Stimulated activated naive CD8-positive, alpha-beta T cell treated with anti-CD3 and anti-CD28 coated beads, Interleukin-15, amount 100 ng/mL, for 72 hours (primary cell): ENCODE measurements at regions not wholly inside any gene's neighbourhood (a gene's known extent, or its start where the extent isn't known, plus 50 kb on each side); places are given as distances from the start of the nearest gene placed in this dataset.

Source experiments
- ATAC-seq: fragments of 150-1000 bp; cut with Tn5 transposase; 2 replicates; pipeline ENCODE4 v1.10.0; 2021; ENCODE audit warnings: mild to moderate bottlenecking, moderate library complexity
- DNase-seq, 2 donors: peaks; one replicate each; pipeline ENCODE4 v3.0.0; 2021 to 2022
- H3K27ac Mint-ChIP-seq, 2 donors: one replicate each; pipeline ENCODE4 v1.8.0; 2022; ENCODE audit warnings: mild to moderate bottlenecking in 2 of 2, mixed read lengths in 2 of 2, moderate library complexity in 2 of 2
- H3K27me3 Mint-ChIP-seq: one replicate; pipeline ENCODE4 v1.8.0; 2022; ENCODE audit warnings: mixed read lengths
- H3K4me1 Mint-ChIP-seq: one replicate; pipeline ENCODE4 v1.8.0; 2022; ENCODE audit warnings: mild to moderate bottlenecking, mixed read lengths
- H3K4me3 Mint-ChIP-seq, 2 donors: one replicate each; pipeline ENCODE4 v1.8.0; 2022; ENCODE audit warnings: mild to moderate bottlenecking in 2 of 2, mixed read lengths in 2 of 2, moderate library complexity in 1 of 2
- H3K9me3 Mint-ChIP-seq, 2 donors: one replicate each; pipeline ENCODE4 v1.8.0; 2022; ENCODE audit warnings: mixed read lengths in 2 of 2

DNA sequence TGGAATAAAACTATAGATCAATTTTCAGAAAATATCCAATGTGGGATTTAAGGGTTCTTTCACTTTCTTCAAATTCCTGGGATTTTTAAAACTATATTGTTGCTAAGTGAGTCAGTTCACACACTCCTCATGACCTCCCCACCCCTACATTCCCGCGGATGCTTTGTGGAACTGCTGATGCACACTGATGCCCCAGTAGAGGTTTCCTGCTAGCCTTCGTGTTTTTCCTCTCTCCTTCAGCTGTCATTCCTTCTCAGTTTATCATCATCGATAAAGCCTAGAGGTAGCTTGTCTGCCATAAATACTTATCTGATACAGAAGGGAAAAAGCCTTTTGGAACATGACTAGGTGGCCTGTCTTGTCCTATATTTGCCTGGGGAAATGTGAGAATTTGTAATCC lies 67.4 kb upstream of the GALNT5 start:
- ATAC-seq (no peak), DNase-seq (no peak)
- no peaks in the 10 kb centered on the region for H3K4me1 Mint-ChIP-seq
- no peak overlapping the region for H3K4me3 Mint-ChIP-seq
- no peaks in the 10 kb centered on the region for H3K9me3 Mint-ChIP-seq
- H3K27me3 Mint-ChIP-seq: peaks cover 8% of the 10 kb centered on the region
- no peak overlapping the region for H3K27ac Mint-ChIP-seq

- Mint-ChIP-seq H3K4me3 (no peak overlapping the region), H3K27me3 (peaks cover 8% of the 10 kb centered on the region), H3K9me3 (no peaks in the 10 kb centered on the region), H3K4me1 (no peaks in the 10 kb centered on the region), H3K27ac (no peak overlapping the region)
- ATAC-seq: no peak
- no peak for DNase-seq
Measured at GRCh38 chr2:157191186-157191585, 66.3 kb upstream of the GALNT5 start.

DNA sequence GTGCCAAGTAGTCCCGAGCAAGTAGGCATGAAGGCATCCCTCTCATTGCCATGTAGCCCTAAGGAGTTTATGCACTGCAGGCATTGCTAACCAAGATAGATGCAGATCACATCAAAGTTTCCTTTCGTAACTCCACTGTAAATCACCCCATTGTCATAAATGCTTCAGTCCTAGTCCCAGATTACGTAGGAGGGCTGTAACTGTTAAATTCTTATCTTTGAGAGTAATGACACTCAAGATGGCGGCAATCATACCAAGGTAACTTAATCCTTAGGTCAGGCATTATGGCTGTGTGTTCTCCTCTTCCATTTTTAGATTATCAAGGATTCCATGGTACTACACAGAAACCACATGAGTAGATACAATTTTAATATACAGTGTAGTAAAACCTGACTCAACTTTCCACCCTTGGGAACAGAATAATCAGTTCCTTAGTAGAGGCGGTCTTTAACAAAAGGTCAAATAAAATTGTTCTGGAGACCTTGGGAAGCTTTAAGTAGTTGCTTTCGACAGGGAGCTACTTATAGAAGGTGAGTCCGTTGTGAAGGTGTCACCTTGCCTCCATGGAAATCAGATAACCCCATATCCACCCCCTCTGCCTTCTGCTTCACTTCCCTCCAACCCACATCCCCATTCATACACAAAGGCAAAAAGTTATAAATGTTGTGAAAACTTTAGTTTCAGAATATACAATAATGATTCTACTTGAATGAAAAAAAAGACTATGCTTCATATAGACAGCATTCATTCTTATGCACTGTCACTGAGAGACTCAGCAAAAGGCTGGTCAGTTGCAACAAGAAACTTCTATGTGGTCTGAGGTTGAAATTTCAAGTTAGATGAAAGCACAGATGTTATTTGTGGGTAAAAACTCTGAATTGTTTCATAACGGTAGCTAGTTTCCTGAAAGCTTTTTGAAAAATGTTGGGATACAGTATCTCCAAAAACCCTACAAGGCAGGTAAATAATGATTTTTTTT lies 64.8 kb upstream of the GALNT5 start:
- no peaks in the 10 kb centered on the region for H3K4me1 Mint-ChIP-seq
- no peak for ATAC-seq
- H3K4me3 Mint-ChIP-seq: no peak overlapping the region
- peaks cover 13% of the 10 kb centered on the region for H3K27me3 Mint-ChIP-seq
- no peaks in the 10 kb centered on the region for H3K9me3 Mint-ChIP-seq
- no peak for DNase-seq
- H3K27ac Mint-ChIP-seq: no peak overlapping the region

GRCh38 chr2:157193461-157193860 lies 64.0 kb upstream of the GALNT5 start:
- Mint-ChIP-seq H3K4me1 (no peaks in the 10 kb centered on the region), H3K27ac (no peak overlapping the region), H3K4me3 (no peak overlapping the region), H3K9me3 (no peaks in the 10 kb centered on the region), H3K27me3 (peaks cover 18% of the 10 kb centered on the region)
- DNase-seq: no peak
- ATAC-seq: no peak

DNA sequence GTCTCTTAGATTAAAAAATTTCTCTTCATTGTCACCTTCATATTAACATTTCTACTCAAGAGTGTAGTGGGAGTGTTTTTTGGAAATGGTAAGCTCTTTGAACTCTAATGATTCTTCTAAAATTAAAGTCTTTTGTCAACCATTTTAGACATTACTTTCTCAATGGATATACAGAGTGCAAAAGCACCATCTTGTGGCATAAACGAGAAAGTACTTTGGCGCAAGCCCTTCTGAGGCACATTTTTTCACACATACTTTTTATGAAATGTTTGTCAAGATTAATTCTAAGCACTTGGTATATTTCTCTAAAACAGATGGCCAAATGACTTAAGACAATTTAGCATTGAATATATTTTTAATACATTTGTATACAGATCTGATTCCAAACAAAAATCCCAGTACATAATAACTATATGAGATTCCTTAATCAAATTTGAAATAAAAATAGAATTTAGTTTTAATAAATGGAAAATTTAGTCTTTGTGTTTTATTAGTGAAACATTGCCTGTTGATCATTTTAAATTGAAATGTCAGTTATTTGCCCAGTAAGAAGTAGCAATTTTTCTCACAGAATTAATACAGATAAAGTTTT lies 63.3 kb upstream of the GALNT5 start:
- ATAC-seq: peak; percentile 67
- H3K27me3 Mint-ChIP-seq: peaks cover 18% of the 10 kb centered on the region
- DNase-seq: peak; percentile 19
- H3K27ac Mint-ChIP-seq: no peak overlapping the region
- no peaks in the 10 kb centered on the region for H3K9me3 Mint-ChIP-seq
- no peak overlapping the region for H3K4me3 Mint-ChIP-seq
- no peaks in the 10 kb centered on the region for H3K4me1 Mint-ChIP-seq

GRCh38 chr2:157194844-157195243 lies 62.7 kb upstream of the GALNT5 start:
- Mint-ChIP-seq H3K27ac (no peak overlapping the region), H3K4me1 (no peaks in the 10 kb centered on the region), H3K9me3 (no peaks in the 10 kb centered on the region), H3K27me3 (peaks cover 18% of the 10 kb centered on the region), H3K4me3 (no peak overlapping the region)
- ATAC-seq (no peak), DNase-seq (no peak)

- ATAC-seq: no peak
- Mint-ChIP-seq H3K27me3 (peaks cover 10% of the 10 kb centered on the region), H3K4me3 (no peak overlapping the region), H3K4me1 (no peaks in the 10 kb centered on the region), H3K27ac (no peak overlapping the region), H3K9me3 (no peaks in the 10 kb centered on the region)
- no peak for DNase-seq
Measured at GRCh38 chr2:157196956-157197355, 60.5 kb upstream of the GALNT5 start.

DNA sequence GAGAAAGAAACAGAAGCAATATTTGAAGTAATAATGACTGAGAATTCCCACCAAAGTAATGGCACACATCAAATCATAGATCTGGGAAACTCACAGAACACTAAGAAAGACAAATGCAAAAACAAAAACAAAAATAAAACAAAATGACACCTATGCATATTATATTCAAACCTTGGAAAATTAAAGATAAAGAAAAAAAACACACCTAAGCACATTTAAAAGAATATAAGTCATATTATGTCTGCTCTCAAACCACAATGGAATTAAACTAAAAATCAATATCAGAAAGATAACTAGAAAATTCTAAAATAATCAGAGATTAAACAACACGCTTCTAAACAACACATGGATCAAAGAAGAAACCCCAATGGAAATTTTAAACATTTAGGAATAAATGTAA lies 59.7 kb upstream of the GALNT5 start:
- H3K27me3 Mint-ChIP-seq: peaks cover 10% of the 10 kb centered on the region

DNA sequence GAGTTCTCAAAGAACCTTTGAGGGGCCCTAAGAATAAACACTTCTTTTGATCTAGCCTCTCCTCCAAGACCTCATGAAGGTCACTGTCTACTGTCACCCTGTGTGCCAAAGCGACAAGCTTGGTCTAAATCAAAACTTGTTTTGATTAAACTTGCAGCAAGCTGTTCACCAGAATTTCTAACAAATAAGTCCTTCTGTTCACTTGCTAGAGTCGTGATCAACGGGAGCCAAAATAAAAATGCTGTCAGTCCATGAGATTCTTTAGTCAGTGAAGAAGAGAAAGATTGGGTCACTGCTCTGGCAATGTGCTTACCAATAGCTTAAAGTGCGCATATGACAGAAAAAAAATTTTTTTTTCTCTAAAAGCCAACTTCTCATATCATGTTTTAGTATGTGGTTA lies 53.9 kb upstream of the GALNT5 start:
- no peak overlapping the region for H3K27ac Mint-ChIP-seq
- H3K9me3 Mint-ChIP-seq: no peaks in the 10 kb centered on the region
- H3K4me3 Mint-ChIP-seq: no peak overlapping the region
- DNase-seq (no peak), ATAC-seq (no peak)
- peaks cover 12% of the 10 kb centered on the region for H3K27me3 Mint-ChIP-seq
- H3K4me1 Mint-ChIP-seq: no peaks in the 10 kb centered on the region

More for the DNA sequence above, 59.7 kb upstream of the GALNT5 start:
- no peak for DNase-seq
- H3K4me1 Mint-ChIP-seq: no peaks in the 10 kb centered on the region
- ATAC-seq: no peak
- H3K4me3 Mint-ChIP-seq: no peak overlapping the region
- no peak overlapping the region for H3K27ac Mint-ChIP-seq
- no peaks in the 10 kb centered on the region for H3K9me3 Mint-ChIP-seq

GRCh38 chr2:157204401-157204800 lies 53.1 kb upstream of the GALNT5 start:
- H3K4me3 Mint-ChIP-seq: no peak overlapping the region
- DNase-seq: no peak
- peaks cover 12% of the 10 kb centered on the region for H3K27me3 Mint-ChIP-seq
- H3K9me3 Mint-ChIP-seq: no peaks in the 10 kb centered on the region
- no peaks in the 10 kb centered on the region for H3K4me1 Mint-ChIP-seq
- ATAC-seq: no peak
- H3K27ac Mint-ChIP-seq: no peak overlapping the region

GRCh38 chr2:157206916-157207315 lies 50.6 kb upstream of the GALNT5 start:
- ATAC-seq: no peak
- Mint-ChIP-seq H3K4me1 (no peaks in the 10 kb centered on the region), H3K4me3 (no peak overlapping the region), H3K27ac (no peak overlapping the region), H3K27me3 (peaks cover 23% of the 10 kb centered on the region), H3K9me3 (no peaks in the 10 kb centered on the region)
- no peak for DNase-seq
